ENCODE measurements at regions not wholly inside any gene's neighbourhood (a gene's known extent, or its start where the extent isn't known, plus 50 kb on each side); places are given as distances from the start of the nearest gene placed in this dataset.

GRCh38 chr7:25805027-25805687 lies 346.8 kb upstream of the NFE2L3 start:
- Histone ChIP-seq H3K4me2 (ENCODE audit: low read length) (no peak overlapping the region), H3K36me3 (ENCODE audit: insufficient read depth, low read length) (no peaks in the 10 kb centered on the region), H3K4me3 (ENCODE audit: insufficient read depth, low read depth, low read length) (no peak overlapping the region), H4K20me1 (ENCODE audit: insufficient read depth, low read length) (no peaks in the 10 kb centered on the region), H3K4me1 (ENCODE audit: insufficient read depth, low read length) (no peaks in the 10 kb centered on the region), H3K27ac (ENCODE audit: low read depth, low read length) (no peak overlapping the region), H3K79me2 (ENCODE audit: insufficient read depth, low read length) (no peaks in the 10 kb centered on the region), H2AFZ (ENCODE audit: low read depth, low read length) (no peak overlapping the region), H3K9me3 (ENCODE audit: insufficient read depth, low read depth, low read length) (no peaks in the 10 kb centered on the region), H3K27me3 (ENCODE audit: insufficient read depth, low read length) (no peaks in the 10 kb centered on the region), H3K9ac (ENCODE audit: low read length) (no peak overlapping the region)
- Mint-ChIP-seq H3K4me3 (ENCODE audit: unreplicated experiment) (no peak overlapping the region), H3K4me1 (ENCODE audit: low read depth, unreplicated experiment) (peaks cover 34% of the 10 kb centered on the region), H3K36me3 (ENCODE audit: low read depth, unreplicated experiment) (no peaks in the 10 kb centered on the region), H3K27me3 (ENCODE audit: low read depth, unreplicated experiment) (no peaks in the 10 kb centered on the region), H3K27ac (ENCODE audit: unreplicated experiment) (peak overlapping the region; percentile 81), H3K9me3 (ENCODE audit: unreplicated experiment) (no peaks in the 10 kb centered on the region)
- no peak for FAIRE-seq
- peak; percentile 26 for DNase-seq (ENCODE audit: low read depth)
- TF ChIP-seq CTCF (IDR thresholded peaks at IDR 0.05; ENCODE audit: insufficient read depth, low read depth, low read length) (no peak), EZH2 (IDR thresholded peaks at IDR 0.05; ENCODE audit: insufficient read depth, low read length) (no peak)

- Histone ChIP-seq H3K27ac (ENCODE audit: low read depth, low read length) (no peak overlapping the region), H3K4me3 (ENCODE audit: insufficient read depth, low read depth, low read length) (no peak overlapping the region), H2AFZ (ENCODE audit: low read depth, low read length) (no peak overlapping the region), H3K4me1 (ENCODE audit: insufficient read depth, low read length) (no peaks in the 10 kb centered on the region), H4K20me1 (ENCODE audit: insufficient read depth, low read length) (no peaks in the 10 kb centered on the region), H3K4me2 (ENCODE audit: low read length) (no peak overlapping the region), H3K36me3 (ENCODE audit: insufficient read depth, low read length) (no peaks in the 10 kb centered on the region), H3K9ac (ENCODE audit: low read length) (no peak overlapping the region), H3K27me3 (ENCODE audit: insufficient read depth, low read length) (no peaks in the 10 kb centered on the region), H3K79me2 (ENCODE audit: insufficient read depth, low read length) (no peaks in the 10 kb centered on the region), H3K9me3 (ENCODE audit: insufficient read depth, low read depth, low read length) (no peaks in the 10 kb centered on the region)
- DNase-seq (ENCODE audit: low read depth) = no peak
- H3K9me3 Mint-ChIP-seq (ENCODE audit: unreplicated experiment) = no peaks in the 10 kb centered on the region
- TF ChIP-seq CTCF (IDR thresholded peaks at IDR 0.05; ENCODE audit: insufficient read depth, low read depth, low read length) (no peak), EZH2 (IDR thresholded peaks at IDR 0.05; ENCODE audit: insufficient read depth, low read length) (no peak)
- H3K27me3 Mint-ChIP-seq (ENCODE audit: low read depth, unreplicated experiment) = no peaks in the 10 kb centered on the region
- no peak overlapping the region for H3K27ac Mint-ChIP-seq (ENCODE audit: unreplicated experiment)
- H3K4me3 Mint-ChIP-seq (ENCODE audit: unreplicated experiment) = no peak overlapping the region
- peaks cover 37% of the 10 kb centered on the region for H3K4me1 Mint-ChIP-seq (ENCODE audit: low read depth, unreplicated experiment)
- FAIRE-seq = no peak
- H3K36me3 Mint-ChIP-seq (ENCODE audit: low read depth, unreplicated experiment) = no peaks in the 10 kb centered on the region
These were observed 344.8 kb upstream of the NFE2L3 start for GRCh38 chr7:25807086-25807611.

- Mint-ChIP-seq H3K36me3 (ENCODE audit: low read depth, unreplicated experiment) (no peaks in the 10 kb centered on the region), H3K27ac (ENCODE audit: unreplicated experiment) (no peak overlapping the region), H3K9me3 (ENCODE audit: unreplicated experiment) (no peaks in the 10 kb centered on the region), H3K4me3 (ENCODE audit: unreplicated experiment) (no peak overlapping the region), H3K27me3 (ENCODE audit: low read depth, unreplicated experiment) (no peaks in the 10 kb centered on the region), H3K4me1 (ENCODE audit: low read depth, unreplicated experiment) (peaks cover 22% of the 10 kb centered on the region)
- H3K4me2 ChIP-seq (ENCODE audit: low read length) = no peak overlapping the region
- H3K27ac ChIP-seq (ENCODE audit: low read depth, low read length) = no peak overlapping the region
- no peaks in the 10 kb centered on the region for H4K20me1 ChIP-seq (ENCODE audit: insufficient read depth, low read length)
- no peak overlapping the region for H3K9ac ChIP-seq (ENCODE audit: low read length)
- TF ChIP-seq CTCF (IDR thresholded peaks at IDR 0.05; ENCODE audit: insufficient read depth, low read depth, low read length) (no peak), EZH2 (IDR thresholded peaks at IDR 0.05; ENCODE audit: insufficient read depth, low read length) (no peak)
- DNase-seq (ENCODE audit: low read depth) (no peak), FAIRE-seq (no peak)
- no peaks in the 10 kb centered on the region for H3K9me3 ChIP-seq (ENCODE audit: insufficient read depth, low read depth, low read length)
- no peaks in the 10 kb centered on the region for H3K4me1 ChIP-seq (ENCODE audit: insufficient read depth, low read length)
- no peaks in the 10 kb centered on the region for H3K79me2 ChIP-seq (ENCODE audit: insufficient read depth, low read length)
- H3K36me3 ChIP-seq (ENCODE audit: insufficient read depth, low read length) = no peaks in the 10 kb centered on the region
- no peaks in the 10 kb centered on the region for H3K27me3 ChIP-seq (ENCODE audit: insufficient read depth, low read length)
- no peak overlapping the region for H3K4me3 ChIP-seq (ENCODE audit: insufficient read depth, low read depth, low read length)
- no peak overlapping the region for H2AFZ ChIP-seq (ENCODE audit: low read depth, low read length)
These were observed 342.6 kb upstream of the NFE2L3 start for GRCh38 chr7:25809441-25809840.

All from astrocyte (in vitro differentiated cells and primary cell).